ENCODE measurements at regions not wholly inside any gene's neighbourhood (a gene's known extent, or its start where the extent isn't known, plus 50 kb on each side); places are given as distances from the start of the nearest gene placed in this dataset.

- DNase-seq (ENCODE audit: low read depth, low spot score): no peak
- no peak for TF ChIP-seq EZH2 (IDR thresholded peaks at IDR 0.05; ENCODE audit: low read length)
- TF ChIP-seq CTCF (optimal IDR thresholded peaks at IDR 0.05 in 1 of 3, IDR thresholded peaks at IDR 0.05 in 1 of 3, conservative IDR thresholded peaks at IDR 0.05 in 1 of 3; ENCODE audit: extremely low read depth in 1 of 3, insufficient read depth in 2 of 3, low read length in 3 of 3): no peak
- dilution Hi-C loops (cut with MboI; ENCODE audit: extremely low pct_ligation_motif_present, low sequenced_read_pairs): no loop called here
These were observed 56.9 kb upstream of the PIP5K1B start for GRCh38 chr9:68648164-68648563.

GRCh38 chr9:68648971-68649370, 56.1 kb upstream of the PIP5K1B start:
- TF ChIP-seq EZH2 (IDR thresholded peaks at IDR 0.05; ENCODE audit: low read length) (no peak), CTCF (optimal IDR thresholded peaks at IDR 0.05 in 1 of 3, IDR thresholded peaks at IDR 0.05 in 1 of 3, conservative IDR thresholded peaks at IDR 0.05 in 1 of 3; ENCODE audit: extremely low read depth in 1 of 3, insufficient read depth in 2 of 3, low read length in 3 of 3) (no peak)
- Histone ChIP-seq H3K27me3 (ENCODE audit: control insufficient read depth, extremely low read depth, insufficient read depth, low read length) (no peaks in the 10 kb centered on the region), H3K36me3 (ENCODE audit: control insufficient read depth in 2 of 2, extremely low read depth in 1 of 2, insufficient read depth in 2 of 2, low read length in 2 of 2) (no peaks in the 10 kb centered on the region), H3K4me2 (ENCODE audit: control insufficient read depth, extremely low read depth, insufficient read depth, low read depth, low read length) (no peak overlapping the region), H3K9me1 (ENCODE audit: control insufficient read depth, extremely low read depth, insufficient read depth, low read length) (no peaks in the 10 kb centered on the region), H3K9me3 (ENCODE audit: control insufficient read depth, low read depth, low read length) (no peaks in the 10 kb centered on the region), H3K4me3 (ENCODE audit: control insufficient read depth in 2 of 3, extremely low read depth in 1 of 3, insufficient read depth in 2 of 3, low read depth in 1 of 3, low read length in 3 of 3) (no peak overlapping the region), H3K9ac (ENCODE audit: control insufficient read depth, extremely low read depth, insufficient read depth, low read length) (no peak overlapping the region), H3K79me2 (ENCODE audit: control insufficient read depth, insufficient read depth, low read length) (no peaks in the 10 kb centered on the region), H4K20me1 (ENCODE audit: control insufficient read depth, extremely low read depth, insufficient read depth, low read length) (no peaks in the 10 kb centered on the region), H2AFZ (ENCODE audit: control insufficient read depth, low read length) (no peak overlapping the region), H3K4me1 (ENCODE audit: control insufficient read depth, extremely low read depth, insufficient read depth, low read length) (no peaks in the 10 kb centered on the region), H3K27ac (ENCODE audit: control insufficient read depth, insufficient read depth, low read length) (no peak overlapping the region)
- FAIRE-seq: no peak
- no peak for DNase-seq (ENCODE audit: low read depth, low spot score)
- dilution Hi-C loops (cut with MboI; ENCODE audit: extremely low pct_ligation_motif_present, low sequenced_read_pairs): no loop called here

More at GRCh38 chr9:68648164-68648563, 56.9 kb upstream of the PIP5K1B start:
- Histone ChIP-seq H3K9me1 (ENCODE audit: control insufficient read depth, extremely low read depth, insufficient read depth, low read length) (no peaks in the 10 kb centered on the region), H3K4me2 (ENCODE audit: control insufficient read depth, extremely low read depth, insufficient read depth, low read depth, low read length) (no peak overlapping the region), H3K27me3 (ENCODE audit: control insufficient read depth, extremely low read depth, insufficient read depth, low read length) (no peaks in the 10 kb centered on the region), H3K4me1 (ENCODE audit: control insufficient read depth, extremely low read depth, insufficient read depth, low read length) (no peaks in the 10 kb centered on the region), H3K27ac (ENCODE audit: control insufficient read depth, insufficient read depth, low read length) (no peak overlapping the region), H4K20me1 (ENCODE audit: control insufficient read depth, extremely low read depth, insufficient read depth, low read length) (no peaks in the 10 kb centered on the region), H3K79me2 (ENCODE audit: control insufficient read depth, insufficient read depth, low read length) (no peaks in the 10 kb centered on the region), H3K9me3 (ENCODE audit: control insufficient read depth, low read depth, low read length) (no peaks in the 10 kb centered on the region), H2AFZ (ENCODE audit: control insufficient read depth, low read length) (no peak overlapping the region), H3K9ac (ENCODE audit: control insufficient read depth, extremely low read depth, insufficient read depth, low read length) (no peak overlapping the region), H3K4me3 (ENCODE audit: control insufficient read depth in 2 of 3, extremely low read depth in 1 of 3, insufficient read depth in 2 of 3, low read depth in 1 of 3, low read length in 3 of 3) (no peak overlapping the region), H3K36me3 (ENCODE audit: control insufficient read depth in 2 of 2, extremely low read depth in 1 of 2, insufficient read depth in 2 of 2, low read length in 2 of 2) (no peaks in the 10 kb centered on the region)
- FAIRE-seq: no peak

All from keratinocyte (primary cell).